HG03175 (cell line): ENCODE measurements at regions not wholly inside any gene's neighbourhood (a gene's known extent, or its start where the extent isn't known, plus 50 kb on each side); places are given as distances from the start of the nearest gene placed in this dataset.
A peak's percentile ranks its signal among the peaks of the same experiment; 100 is the strongest.
"Not testable (repeated sequence)": the region's sequence is repeated elsewhere in the genome, so short reads cannot be mapped to it uniquely, and the experiment has no call there.

ENCODE experiments used
- ATAC-seq: cut with Tn5 transposase; IDR thresholded peaks from one replicate; pipeline ENCODE4 v1.9.1; 2021; ENCODE audit warnings: mild to moderate bottlenecking, moderate library complexity; ENCODE audit not compliant: unreplicated experiment

- ATAC-seq: no peak
Observed at GRCh38 chr6:25112322-25112773, 166.8 kb upstream of the CARMIL1 start.

- no peak for ATAC-seq
Observed at GRCh38 chr6:25113436-25113835, 165.7 kb upstream of the CARMIL1 start.

- no peak for ATAC-seq
Observed at GRCh38 chr6:25118038-25118437, 161.1 kb upstream of the CARMIL1 start.

- ATAC-seq: no peak
Observed at GRCh38 chr6:25121186-25121585, 158.0 kb upstream of the CARMIL1 start.

GRCh38 chr6:25122001-25122400, 157.2 kb upstream of the CARMIL1 start:
- ATAC-seq: no peak

GRCh38 chr6:25122622-25123237, 156.4 kb upstream of the CARMIL1 start:
- ATAC-seq: no peak

GRCh38 chr6:25124216-25124715, 154.9 kb upstream of the CARMIL1 start:
- no peak for ATAC-seq

DNA sequence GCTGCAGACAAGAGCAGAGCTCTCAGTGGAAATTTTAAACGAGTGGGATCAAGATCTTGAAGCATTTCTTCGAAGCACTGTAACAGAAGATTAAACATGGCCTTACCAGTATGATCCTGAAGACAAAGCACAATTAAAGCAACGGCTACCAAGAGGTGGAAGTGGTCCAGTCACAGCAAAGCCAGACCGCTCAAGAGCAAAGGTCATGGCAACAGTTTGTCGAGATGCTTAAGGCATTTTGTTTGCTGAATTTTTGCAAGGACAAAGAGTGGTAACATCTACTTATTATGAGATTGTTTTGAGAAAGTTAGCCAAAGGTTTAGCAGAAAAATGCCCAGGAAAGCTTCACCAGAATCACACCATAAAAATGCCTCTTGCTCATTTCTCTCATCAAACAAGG, 153.4 kb upstream of the CARMIL1 start:
- no peak for ATAC-seq

DNA sequence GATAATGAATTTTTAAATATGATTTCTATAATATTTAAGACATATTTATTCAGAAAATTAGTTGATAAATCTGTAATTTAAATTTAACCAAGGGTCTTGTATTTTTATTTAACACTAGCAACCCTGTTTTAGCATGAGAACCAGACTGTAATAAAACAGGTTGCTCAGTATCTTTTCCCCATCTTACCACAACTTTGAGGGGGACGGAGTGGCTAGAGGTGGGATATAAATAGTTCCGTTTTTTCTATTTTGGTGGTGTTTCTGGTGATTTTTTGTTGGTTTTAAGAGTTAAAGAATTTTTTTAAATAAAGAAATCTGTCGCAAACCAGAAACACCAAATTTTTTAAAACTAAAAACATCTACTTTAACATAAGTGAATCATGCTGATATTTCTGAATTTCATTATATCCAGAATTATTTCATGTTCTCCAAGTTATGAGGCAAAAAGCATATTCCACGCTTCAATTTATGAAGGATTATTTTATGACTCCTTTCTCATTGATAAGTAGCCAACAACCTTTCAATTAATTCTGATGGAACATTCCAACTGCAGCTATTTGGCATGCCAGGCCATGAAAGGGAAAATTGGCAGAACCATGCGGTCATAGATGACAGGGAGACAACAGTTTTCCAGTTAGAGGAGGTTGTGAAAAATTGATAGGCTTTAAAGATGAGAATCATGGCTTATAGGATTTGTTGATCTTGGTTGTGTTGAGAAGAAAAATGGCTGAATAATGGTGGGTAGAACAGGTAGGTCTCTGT, 151.9 kb upstream of the CARMIL1 start:
- ATAC-seq: no peak

- ATAC-seq: no peak
Observed at GRCh38 chr6:25130518-25130917, 148.7 kb upstream of the CARMIL1 start.

- no peak for ATAC-seq
Observed at GRCh38 chr6:25132934-25133333, 146.2 kb upstream of the CARMIL1 start.

GRCh38 chr6:25133568-25133967, 145.6 kb upstream of the CARMIL1 start:
- no peak for ATAC-seq

GRCh38 chr6:25136854-25137253, 142.3 kb upstream of the CARMIL1 start:
- no peak for ATAC-seq

- ATAC-seq: no peak
Observed at GRCh38 chr6:25137480-25137879, 141.7 kb upstream of the CARMIL1 start.

- no peak for ATAC-seq
Observed at GRCh38 chr6:25137916-25138232, 141.3 kb upstream of the CARMIL1 start.

DNA sequence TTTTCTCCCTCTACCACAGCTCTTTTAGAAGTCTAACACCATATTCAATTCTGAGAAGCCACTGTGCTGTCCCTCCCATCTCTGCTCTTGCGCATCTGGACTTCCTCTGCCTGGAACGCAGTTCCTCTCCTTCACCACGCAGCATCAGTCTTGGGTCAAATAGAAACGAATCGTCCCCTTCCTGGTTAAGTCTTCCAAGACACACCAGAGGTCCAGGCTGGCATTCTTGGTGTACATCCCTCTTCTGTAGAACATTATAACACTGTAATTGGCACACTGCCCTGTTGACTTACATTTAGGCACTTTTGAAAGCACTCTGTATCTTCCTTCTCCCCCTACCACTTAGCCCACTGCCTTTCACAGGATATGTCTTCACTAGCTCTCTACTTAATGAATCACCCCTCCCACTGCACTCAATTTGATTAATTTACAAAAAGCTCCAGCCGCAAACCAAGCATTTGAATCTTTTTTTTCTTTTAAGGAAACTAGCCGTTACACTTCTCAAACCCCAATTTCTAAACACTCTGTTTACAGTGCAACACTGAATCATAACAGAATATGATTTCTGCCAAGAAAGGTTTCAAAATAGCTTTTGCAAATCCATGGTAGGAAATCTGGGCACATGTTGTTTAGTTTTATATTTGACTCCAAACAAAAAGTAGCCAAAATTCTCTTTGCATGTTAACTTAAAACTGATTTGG, 140.8 kb upstream of the CARMIL1 start:
- peak; percentile 90 for ATAC-seq

- ATAC-seq: no peak
Observed at GRCh38 chr6:25138934-25139415, 140.2 kb upstream of the CARMIL1 start.

GRCh38 chr6:25139608-25140007, 139.6 kb upstream of the CARMIL1 start:
- ATAC-seq: not testable (repeated sequence)

DNA sequence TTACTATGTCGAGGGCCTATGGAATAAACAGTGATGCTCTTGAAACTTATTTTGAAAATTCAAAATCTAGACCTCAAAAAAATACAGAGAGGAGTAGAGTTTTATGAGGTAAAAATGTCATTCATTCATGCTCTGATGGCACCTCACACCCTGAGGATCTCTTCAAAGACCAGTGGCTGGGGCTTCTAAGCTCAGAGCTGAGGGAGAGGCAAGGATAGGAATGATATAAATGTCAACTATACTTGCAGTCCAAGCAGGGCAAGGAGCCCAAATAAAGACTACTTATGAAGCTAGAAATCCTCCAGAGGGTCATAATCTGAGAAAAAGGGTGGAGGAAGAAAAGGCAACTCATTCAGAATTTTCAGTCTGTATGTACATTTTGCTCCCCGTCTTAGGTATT, 136.7 kb upstream of the CARMIL1 start:
- ATAC-seq: no peak

DNA sequence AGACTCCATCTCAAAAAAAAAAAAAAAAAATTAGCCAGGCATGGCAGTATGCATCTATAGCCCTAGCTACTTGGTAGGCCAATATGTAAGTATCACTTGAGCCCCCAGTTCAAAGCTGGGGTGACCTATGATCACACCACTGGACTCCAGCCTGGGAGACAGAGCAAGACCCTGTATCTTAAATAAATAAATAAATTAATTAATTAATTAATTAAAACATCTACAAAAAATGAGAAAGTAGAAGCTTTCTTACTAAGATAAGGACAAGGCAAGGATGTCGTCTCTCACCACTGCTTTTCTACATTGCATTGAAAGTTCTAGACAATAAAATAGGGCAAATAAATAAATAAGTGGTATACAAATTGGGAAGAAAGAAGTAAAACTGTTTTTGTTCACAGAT, 134.3 kb upstream of the CARMIL1 start:
- no peak for ATAC-seq

- ATAC-seq: peak; percentile 97
Observed at GRCh38 chr6:25147223-25147622, 132.0 kb upstream of the CARMIL1 start.

- no peak for ATAC-seq
Observed at GRCh38 chr6:25150031-25150430, 129.1 kb upstream of the CARMIL1 start.
